ENCODE measurements at regions not wholly inside any gene's neighbourhood (a gene's known extent, or its start where the extent isn't known, plus 50 kb on each side); places are given as distances from the start of the nearest gene placed in this dataset.

- TF ChIP-seq, protein P1, sequence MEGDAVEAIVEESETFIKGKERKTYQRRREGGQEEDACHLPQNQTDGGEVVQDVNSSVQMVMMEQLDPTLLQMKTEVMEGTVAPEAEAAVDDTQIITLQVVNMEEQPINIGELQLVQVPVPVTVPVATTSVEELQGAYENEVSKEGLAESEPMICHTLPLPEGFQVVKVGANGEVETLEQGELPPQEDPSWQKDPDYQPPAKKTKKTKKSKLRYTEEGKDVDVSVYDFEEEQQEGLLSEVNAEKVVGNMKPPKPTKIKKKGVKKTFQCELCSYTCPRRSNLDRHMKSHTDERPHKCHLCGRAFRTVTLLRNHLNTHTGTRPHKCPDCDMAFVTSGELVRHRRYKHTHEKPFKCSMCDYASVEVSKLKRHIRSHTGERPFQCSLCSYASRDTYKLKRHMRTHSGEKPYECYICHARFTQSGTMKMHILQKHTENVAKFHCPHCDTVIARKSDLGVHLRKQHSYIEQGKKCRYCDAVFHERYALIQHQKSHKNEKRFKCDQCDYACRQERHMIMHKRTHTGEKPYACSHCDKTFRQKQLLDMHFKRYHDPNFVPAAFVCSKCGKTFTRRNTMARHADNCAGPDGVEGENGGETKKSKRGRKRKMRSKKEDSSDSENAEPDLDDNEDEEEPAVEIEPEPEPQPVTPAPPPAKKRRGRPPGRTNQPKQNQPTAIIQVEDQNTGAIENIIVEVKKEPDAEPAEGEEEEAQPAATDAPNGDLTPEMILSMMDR (IDR thresholded peaks at IDR 0.05) = no peak
- TF ChIP-seq POLR2A (IDR thresholded peaks at IDR 0.05) = no peak
These were observed 841.5 kb downstream of the KCNT2 start for GRCh38 chr1:195766709-195767108.

All from thyroid gland (tissue), 4 donors.